ENCODE measurements at regions not wholly inside any gene's neighbourhood (a gene's known extent, or its start where the extent isn't known, plus 50 kb on each side); places are given as distances from the start of the nearest gene placed in this dataset.

DNA sequence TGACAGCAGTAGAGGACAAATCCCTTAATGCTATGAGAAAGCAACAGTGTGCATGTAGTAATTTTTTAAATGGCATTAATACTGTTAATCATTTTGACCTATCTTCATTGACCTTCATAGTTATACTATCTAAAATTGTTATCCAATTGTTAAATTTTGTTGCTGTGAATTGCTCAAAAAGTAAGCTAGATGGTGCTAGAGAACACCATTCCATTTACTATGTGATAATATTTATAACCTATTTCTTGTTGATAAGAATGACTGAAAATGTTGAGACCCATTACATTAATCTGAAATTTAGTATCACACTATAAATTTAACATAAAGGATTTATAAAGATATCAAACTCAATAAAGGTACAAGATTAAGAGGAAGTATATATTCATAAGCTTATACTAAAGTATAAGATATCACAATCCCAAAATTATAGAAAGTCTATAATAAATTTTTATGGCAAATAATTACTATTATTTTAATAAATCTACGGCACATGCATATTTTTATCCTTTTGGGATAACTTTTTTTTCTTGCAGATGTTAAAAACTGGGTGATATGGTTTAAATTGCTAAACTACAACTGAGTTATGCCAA, 1573.3 kb downstream of the PCDH9 start:
- TF ChIP-seq, protein P1, sequence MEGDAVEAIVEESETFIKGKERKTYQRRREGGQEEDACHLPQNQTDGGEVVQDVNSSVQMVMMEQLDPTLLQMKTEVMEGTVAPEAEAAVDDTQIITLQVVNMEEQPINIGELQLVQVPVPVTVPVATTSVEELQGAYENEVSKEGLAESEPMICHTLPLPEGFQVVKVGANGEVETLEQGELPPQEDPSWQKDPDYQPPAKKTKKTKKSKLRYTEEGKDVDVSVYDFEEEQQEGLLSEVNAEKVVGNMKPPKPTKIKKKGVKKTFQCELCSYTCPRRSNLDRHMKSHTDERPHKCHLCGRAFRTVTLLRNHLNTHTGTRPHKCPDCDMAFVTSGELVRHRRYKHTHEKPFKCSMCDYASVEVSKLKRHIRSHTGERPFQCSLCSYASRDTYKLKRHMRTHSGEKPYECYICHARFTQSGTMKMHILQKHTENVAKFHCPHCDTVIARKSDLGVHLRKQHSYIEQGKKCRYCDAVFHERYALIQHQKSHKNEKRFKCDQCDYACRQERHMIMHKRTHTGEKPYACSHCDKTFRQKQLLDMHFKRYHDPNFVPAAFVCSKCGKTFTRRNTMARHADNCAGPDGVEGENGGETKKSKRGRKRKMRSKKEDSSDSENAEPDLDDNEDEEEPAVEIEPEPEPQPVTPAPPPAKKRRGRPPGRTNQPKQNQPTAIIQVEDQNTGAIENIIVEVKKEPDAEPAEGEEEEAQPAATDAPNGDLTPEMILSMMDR (IDR thresholded peaks at IDR 0.05; ENCODE audit: low read depth, low read length): peak; percentile 88
- no peak for TF ChIP-seq EZH2phosphoT487 (IDR thresholded peaks at IDR 0.05; ENCODE audit: low read depth)
